Keratinocyte (primary cell): ENCODE measurements at regions not wholly inside any gene's neighbourhood (a gene's known extent, or its start where the extent isn't known, plus 50 kb on each side); places are given as distances from the start of the nearest gene placed in this dataset.

Experiments
- DNase-seq: peaks from one replicate; pipeline ENCODE4 v3.0.0-alpha.2; 2011; ENCODE audit warnings: low read depth, missing footprints, low spot score
- FAIRE-seq: peaks from 2 replicates; lab custom pipeline; 2011; peaks lifted over from hg19 to GRCh38; lab: Jason Lieb, UNC
- H2AFZ ChIP-seq: 2 replicates; pipeline ENCODE4 v1.6.0; 2012; ENCODE audit warnings: low read length, control low read depth, inconsistent platforms; ENCODE audit not compliant: control insufficient read depth
- H3K27ac ChIP-seq: 2 replicates; pipeline ENCODE4 v1.5.1; 2011; ENCODE audit warnings: low read length; ENCODE audit not compliant: control insufficient read depth, insufficient read depth
- H3K27me3 ChIP-seq: 3 replicates; pipeline ENCODE4 v1.6.0; 2011; ENCODE audit warnings: low read length; ENCODE audit not compliant: control insufficient read depth, insufficient read depth; ENCODE audit errors: extremely low read depth
- H3K36me3 ChIP-seq, 2 experiments: 2 replicates in 1 of 2; 3 replicates in 1 of 2; pipeline ENCODE4 v1.5.1; 2011; ENCODE audit warnings: low read length in 2 of 2, mild to moderate bottlenecking in 1 of 2; ENCODE audit not compliant: control insufficient read depth in 2 of 2, insufficient read depth in 2 of 2; ENCODE audit errors: extremely low read depth in 1 of 2
- H3K4me1 ChIP-seq: 3 replicates; pipeline ENCODE4 v1.5.1; 2011; ENCODE audit warnings: low read length; ENCODE audit not compliant: control insufficient read depth, insufficient read depth; ENCODE audit errors: extremely low read depth
- H3K4me2 ChIP-seq: 3 replicates; pipeline ENCODE4 v1.6.0; 2011; ENCODE audit warnings: low read depth, low read length; ENCODE audit not compliant: control insufficient read depth, insufficient read depth; ENCODE audit errors: extremely low read depth
- H3K4me3 ChIP-seq, 3 experiments: fragments of 200-600 bp in 1 of 3; sonication (generic) in 1 of 3; 2 replicates in 2 of 3; 3 replicates in 1 of 3; pipeline ENCODE4 v1.5.1; 2011 to 2016; ENCODE audit warnings: low read length in 3 of 3, mild to moderate bottlenecking in 3 of 3, control low read depth in 2 of 3, inconsistent platforms in 1 of 3, low read depth in 1 of 3, mixed read lengths in 1 of 3, mixed run types in 1 of 3, moderate library complexity in 1 of 3; ENCODE audit not compliant: control insufficient read depth in 2 of 3, insufficient read depth in 2 of 3; ENCODE audit errors: extremely low read depth in 1 of 3
- H3K79me2 ChIP-seq: 2 replicates; pipeline ENCODE4 v1.6.0; 2012; ENCODE audit warnings: low read length; ENCODE audit not compliant: control insufficient read depth, insufficient read depth
- H3K9ac ChIP-seq: 3 replicates; pipeline ENCODE4 v1.6.0; 2011; ENCODE audit warnings: low read length; ENCODE audit not compliant: control insufficient read depth, insufficient read depth; ENCODE audit errors: extremely low read depth
- H3K9me1 ChIP-seq: 3 replicates; pipeline ENCODE4 v1.6.0; 2011; ENCODE audit warnings: low read length; ENCODE audit not compliant: control insufficient read depth, insufficient read depth; ENCODE audit errors: extremely low read depth
- H3K9me3 ChIP-seq: 2 replicates; pipeline ENCODE4 v1.5.1; 2012; ENCODE audit warnings: low read depth, low read length; ENCODE audit not compliant: control insufficient read depth
- H4K20me1 ChIP-seq: 3 replicates; pipeline ENCODE4 v1.6.0; 2011; ENCODE audit warnings: low read length; ENCODE audit not compliant: control insufficient read depth, insufficient read depth; ENCODE audit errors: extremely low read depth
- EZH2 ChIP-seq: IDR thresholded peaks from one replicate; pipeline ENCODE4 v1.6.1; 2012; ENCODE audit warnings: inconsistent platforms, mild to moderate bottlenecking, low read length, moderate library complexity
- dilution Hi-C: fragments of 300-500 bp; cut with MboI; formaldehyde crosslinking; loops from one replicate; pipeline ENCODE4 v1.7.0; 2020; ENCODE audit warnings: low sequenced_read_pairs; ENCODE audit not compliant: extremely low pct_ligation_motif_present
- TF ChIP-seq, protein P1 (sequence below), 3 experiments: IDR thresholded peaks in 1 of 3; conservative IDR thresholded peaks in 1 of 3; optimal IDR thresholded peaks in 1 of 3; 2 replicates in 2 of 3; 3 replicates in 1 of 3; pipeline versions ENCODE3 to v1.5.1; 2011; ENCODE audit warnings: low read length in 3 of 3, mild to moderate bottlenecking in 3 of 3, moderate library complexity in 2 of 3, control low read depth in 1 of 3, inconsistent platforms in 1 of 3; ENCODE audit not compliant: insufficient read depth in 2 of 3; ENCODE audit errors: extremely low read depth in 1 of 3

DNA sequence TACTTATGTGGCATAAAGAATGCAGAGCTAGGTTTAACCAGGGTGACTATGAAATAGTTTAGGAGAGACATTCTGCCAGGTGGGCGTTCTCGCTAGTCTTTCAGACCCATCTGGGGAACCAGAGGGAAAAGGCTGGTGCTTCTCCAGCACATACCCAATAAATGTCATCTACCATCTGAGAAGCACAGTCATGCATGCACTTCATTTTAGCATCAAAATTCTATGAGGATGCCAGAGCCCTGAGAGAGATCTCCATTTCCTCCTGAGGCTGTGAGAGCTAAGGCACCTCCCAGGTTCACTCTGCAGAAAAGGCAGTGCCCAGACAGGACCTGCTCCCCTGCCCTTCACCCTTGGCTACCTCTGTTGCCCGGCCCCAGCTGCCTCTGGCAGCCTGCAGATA lies 196.2 kb upstream of the PRNP start:
- H3K4me1 ChIP-seq = peaks cover 16% of the 10 kb centered on the region
- DNase-seq = no peak
- H4K20me1 ChIP-seq = no peaks in the 10 kb centered on the region
- dilution Hi-C loops = no loop called here
- no peak overlapping the region for H3K4me3 ChIP-seq
- no peak for FAIRE-seq
- H3K9me3 ChIP-seq = no peaks in the 10 kb centered on the region
- H3K36me3 ChIP-seq = no peaks in the 10 kb centered on the region
- peak overlapping the region; percentile 25 for H3K4me2 ChIP-seq
- H2AFZ ChIP-seq = no peak overlapping the region
- H3K9me1 ChIP-seq = no peaks in the 10 kb centered on the region
- H3K27me3 ChIP-seq = no peaks in the 10 kb centered on the region
- TF ChIP-seq, protein P1, sequence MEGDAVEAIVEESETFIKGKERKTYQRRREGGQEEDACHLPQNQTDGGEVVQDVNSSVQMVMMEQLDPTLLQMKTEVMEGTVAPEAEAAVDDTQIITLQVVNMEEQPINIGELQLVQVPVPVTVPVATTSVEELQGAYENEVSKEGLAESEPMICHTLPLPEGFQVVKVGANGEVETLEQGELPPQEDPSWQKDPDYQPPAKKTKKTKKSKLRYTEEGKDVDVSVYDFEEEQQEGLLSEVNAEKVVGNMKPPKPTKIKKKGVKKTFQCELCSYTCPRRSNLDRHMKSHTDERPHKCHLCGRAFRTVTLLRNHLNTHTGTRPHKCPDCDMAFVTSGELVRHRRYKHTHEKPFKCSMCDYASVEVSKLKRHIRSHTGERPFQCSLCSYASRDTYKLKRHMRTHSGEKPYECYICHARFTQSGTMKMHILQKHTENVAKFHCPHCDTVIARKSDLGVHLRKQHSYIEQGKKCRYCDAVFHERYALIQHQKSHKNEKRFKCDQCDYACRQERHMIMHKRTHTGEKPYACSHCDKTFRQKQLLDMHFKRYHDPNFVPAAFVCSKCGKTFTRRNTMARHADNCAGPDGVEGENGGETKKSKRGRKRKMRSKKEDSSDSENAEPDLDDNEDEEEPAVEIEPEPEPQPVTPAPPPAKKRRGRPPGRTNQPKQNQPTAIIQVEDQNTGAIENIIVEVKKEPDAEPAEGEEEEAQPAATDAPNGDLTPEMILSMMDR (optimal IDR thresholded peaks at IDR 0.05 in 1 of 3, IDR thresholded peaks at IDR 0.05 in 1 of 3, conservative IDR thresholded peaks at IDR 0.05 in 1 of 3; ENCODE audit: extremely low read depth in 1 of 3, insufficient read depth in 2 of 3, low read length in 3 of 3) = no peak
- TF ChIP-seq EZH2 = no peak
- no peaks in the 10 kb centered on the region for H3K79me2 ChIP-seq
- no peak overlapping the region for H3K27ac ChIP-seq
- H3K9ac ChIP-seq = no peak overlapping the region

DNA sequence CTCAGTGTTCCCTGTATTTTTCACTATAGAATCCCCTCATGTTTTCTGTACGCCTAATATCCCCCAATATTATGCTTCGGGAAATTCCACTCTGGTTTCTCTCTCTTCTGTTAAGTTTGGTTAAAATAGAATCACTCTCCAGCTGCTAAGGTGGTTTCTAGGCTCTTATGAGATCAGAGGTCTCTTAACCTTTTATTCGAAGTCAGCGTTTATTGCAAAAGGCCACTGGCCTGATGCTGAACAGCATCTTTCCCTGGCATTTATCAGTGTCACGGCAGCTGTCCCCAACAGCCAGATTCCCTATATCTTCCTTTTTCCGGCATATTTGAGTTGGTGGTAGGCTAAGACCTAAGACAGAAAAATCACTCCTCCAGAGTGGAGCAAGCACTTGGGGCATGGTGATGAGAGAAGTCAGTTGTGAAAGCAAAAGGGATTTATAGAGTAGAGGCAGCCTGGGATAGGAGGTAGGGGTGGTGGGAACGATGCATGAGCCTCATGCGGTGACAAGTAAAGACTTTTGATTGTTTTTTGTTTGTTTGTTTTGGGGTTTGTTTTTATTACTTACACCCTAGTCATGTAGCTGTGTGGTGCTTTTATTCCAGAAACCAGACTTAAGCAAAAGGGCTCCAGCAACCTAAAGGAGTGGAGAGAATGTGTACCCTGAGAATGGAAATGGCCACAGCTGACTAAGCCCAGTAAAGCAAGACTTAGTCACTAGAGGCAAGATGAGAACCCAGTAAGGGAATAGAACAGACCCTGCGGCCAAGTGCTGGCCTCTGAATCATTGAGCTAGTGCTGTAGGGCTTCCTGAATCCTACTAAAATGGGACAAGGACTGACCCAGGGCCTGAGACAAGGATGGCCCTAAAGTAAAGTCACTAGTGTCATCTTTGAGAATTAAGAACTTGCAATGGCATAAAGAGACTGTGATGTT lies 197.6 kb upstream of the PRNP start:
- FAIRE-seq (peak; percentile 86), DNase-seq (no peak)
- H3K36me3 ChIP-seq = no peaks in the 10 kb centered on the region
- no peak overlapping the region for H2AFZ ChIP-seq
- H3K79me2 ChIP-seq = no peaks in the 10 kb centered on the region
- dilution Hi-C loops = no loop called here
- no peak overlapping the region for H3K4me2 ChIP-seq
- TF ChIP-seq EZH2 = no peak
- TF ChIP-seq, protein P1 (optimal IDR thresholded peaks at IDR 0.05 in 1 of 3, IDR thresholded peaks at IDR 0.05 in 1 of 3, conservative IDR thresholded peaks at IDR 0.05 in 1 of 3; ENCODE audit: extremely low read depth in 1 of 3, insufficient read depth in 2 of 3, low read length in 3 of 3) = no peak
- H3K27ac ChIP-seq = no peak overlapping the region
- no peaks in the 10 kb centered on the region for H3K9me3 ChIP-seq
- H3K9ac ChIP-seq = no peak overlapping the region
- H3K9me1 ChIP-seq = no peaks in the 10 kb centered on the region
- no peaks in the 10 kb centered on the region for H4K20me1 ChIP-seq
- H3K4me3 ChIP-seq = no peak overlapping the region
- peaks cover 19% of the 10 kb centered on the region for H3K4me1 ChIP-seq
- no peaks in the 10 kb centered on the region for H3K27me3 ChIP-seq
